HG03045 (cell line): ENCODE measurements at regions not wholly inside any gene's neighbourhood (a gene's known extent, or its start where the extent isn't known, plus 50 kb on each side); places are given as distances from the start of the nearest gene placed in this dataset.
"Not testable (repeated sequence)": the region's sequence is repeated elsewhere in the genome, so short reads cannot be mapped to it uniquely, and the experiment has no call there.

ENCODE experiments used
- ATAC-seq: cut with Tn5 transposase; IDR thresholded peaks from one replicate; pipeline ENCODE4 v1.9.1; 2021; ENCODE audit warnings: mild to moderate bottlenecking, moderate library complexity; ENCODE audit not compliant: unreplicated experiment

- ATAC-seq: no peak
These were observed 1374.6 kb downstream of the FSCB start for GRCh38 chr14:43132441-43132840.

- not testable (repeated sequence) for ATAC-seq
These were observed 1378.7 kb downstream of the FSCB start for GRCh38 chr14:43128429-43128828.

- ATAC-seq: not testable (repeated sequence)
These were observed 1379.2 kb downstream of the FSCB start for GRCh38 chr14:43127874-43128273.

GRCh38 chr14:43123544-43123943, 1383.5 kb downstream of the FSCB start:
- ATAC-seq: no peak

GRCh38 chr14:43119672-43120071, 1387.4 kb downstream of the FSCB start:
- ATAC-seq: no peak

GRCh38 chr14:43116341-43116740, 1390.7 kb downstream of the FSCB start:
- no peak for ATAC-seq

- no peak for ATAC-seq
These were observed 1401.8 kb downstream of the FSCB start for GRCh38 chr14:43105305-43105704.

GRCh38 chr14:43090380-43090779, 1416.7 kb downstream of the FSCB start:
- ATAC-seq: no peak

- no peak for ATAC-seq
These were observed 1419.4 kb downstream of the FSCB start for GRCh38 chr14:43087666-43088065.

GRCh38 chr14:43085819-43086218, 1421.3 kb downstream of the FSCB start:
- ATAC-seq: no peak

GRCh38 chr14:43067372-43067771, 1439.7 kb downstream of the FSCB start:
- not testable (repeated sequence) for ATAC-seq

GRCh38 chr14:43056106-43056505, 1449.4 kb downstream of the LRFN5 start:
- no peak for ATAC-seq

- ATAC-seq: no peak
These were observed 1446.2 kb downstream of the LRFN5 start for GRCh38 chr14:43052897-43053296.

GRCh38 chr14:43043850-43044249, 1437.2 kb downstream of the LRFN5 start:
- ATAC-seq: no peak

GRCh38 chr14:43042408-43042807, 1435.7 kb downstream of the LRFN5 start:
- ATAC-seq: no peak

GRCh38 chr14:43041976-43042375, 1435.3 kb downstream of the LRFN5 start:
- ATAC-seq: no peak

- ATAC-seq: no peak
These were observed 1434.5 kb downstream of the LRFN5 start for GRCh38 chr14:43041207-43041606.

- no peak for ATAC-seq
These were observed 1433.2 kb downstream of the LRFN5 start for GRCh38 chr14:43039881-43040280.

- ATAC-seq: no peak
These were observed 1424.9 kb downstream of the LRFN5 start for GRCh38 chr14:43031598-43031997.

GRCh38 chr14:43022094-43022800, 1415.6 kb downstream of the LRFN5 start:
- no peak for ATAC-seq

GRCh38 chr14:43019826-43020225, 1413.2 kb downstream of the LRFN5 start:
- ATAC-seq: no peak

- ATAC-seq: no peak
These were observed 1407.7 kb downstream of the LRFN5 start for GRCh38 chr14:43014338-43014737.

GRCh38 chr14:43012817-43013216, 1406.1 kb downstream of the LRFN5 start:
- no peak for ATAC-seq
